Activated T-cell treated with anti-CD3 and anti-CD28 coated beads, Interleukin-2, amount 50 U/mL, for 72 hours (primary cell): ENCODE measurements at regions not wholly inside any gene's neighbourhood (a gene's known extent, or its start where the extent isn't known, plus 50 kb on each side); places are given as distances from the start of the nearest gene placed in this dataset.
"Not testable (repeated sequence)": the region's sequence is repeated elsewhere in the genome, so short reads cannot be mapped to it uniquely, and the experiment has no call there.

Source experiments
- ATAC-seq, 2 donors: fragments of 150-1000 bp; cut with Tn5 transposase; replicated peaks in 1 of 2; 2 replicates each; pipeline ENCODE4 v1.10.0; 2021; ENCODE audit warnings: moderate library complexity in 2 of 2, mild to moderate bottlenecking in 1 of 2
- DNase-seq, 2 donors: peaks; one replicate each; pipeline ENCODE4 v3.0.0; 2021 to 2022; ENCODE audit warnings: mixed read lengths in 1 of 2
- H3K27ac Mint-ChIP-seq: one replicate; pipeline ENCODE4 v1.8.0; 2022; ENCODE audit warnings: mild to moderate bottlenecking, moderate library complexity, mixed read lengths
- H3K27me3 Mint-ChIP-seq: one replicate; pipeline ENCODE4 v1.8.0; 2022; ENCODE audit warnings: low read depth, mixed read lengths
- H3K36me3 Mint-ChIP-seq, 2 donors: one replicate each; pipeline ENCODE4 v1.8.0; 2022; ENCODE audit warnings: mixed read lengths in 2 of 2, mild to moderate bottlenecking in 1 of 2; ENCODE audit not compliant: insufficient read depth in 2 of 2
- H3K4me1 Mint-ChIP-seq: one replicate; pipeline ENCODE4 v1.8.0; 2022; ENCODE audit warnings: low read depth, mixed read lengths
- H3K4me3 Mint-ChIP-seq, 2 donors: one replicate each; pipeline ENCODE4 v1.8.0; 2022; ENCODE audit warnings: mild to moderate bottlenecking in 2 of 2, mixed read lengths in 2 of 2, moderate library complexity in 2 of 2
- H3K9me3 Mint-ChIP-seq, 2 donors: one replicate each; pipeline ENCODE4 v1.8.0; 2022; ENCODE audit warnings: mixed read lengths in 2 of 2

- no peaks in the 10 kb centered on the region for H3K27me3 Mint-ChIP-seq
- no peaks in the 10 kb centered on the region for H3K4me1 Mint-ChIP-seq
- DNase-seq, result no peak
- H3K9me3 Mint-ChIP-seq, result peaks cover 0 to 3% of the 10 kb centered on the region in 2 donors
- no peaks in the 10 kb centered on the region for H3K36me3 Mint-ChIP-seq
- H3K4me3 Mint-ChIP-seq, result no peak overlapping the region
- no peak for ATAC-seq
- H3K27ac Mint-ChIP-seq, result no peak overlapping the region
These were observed 511.0 kb upstream of the KLHL4 start for GRCh38 chrX:87006561-87006960.

GRCh38 chrX:87017210-87017609, 500.4 kb upstream of the KLHL4 start:
- DNase-seq, result no peak
- no peak for ATAC-seq
- H3K4me1 Mint-ChIP-seq, result no peaks in the 10 kb centered on the region
- peaks cover 0 to 4% of the 10 kb centered on the region in 2 donors for H3K9me3 Mint-ChIP-seq
- H3K4me3 Mint-ChIP-seq, result no peak overlapping the region
- H3K27me3 Mint-ChIP-seq, result no peaks in the 10 kb centered on the region
- peaks cover 0 to 2% of the 10 kb centered on the region in 2 donors for H3K36me3 Mint-ChIP-seq
- H3K27ac Mint-ChIP-seq, result no peak overlapping the region

GRCh38 chrX:87033115-87033514, 484.5 kb upstream of the KLHL4 start:
- H3K27me3 Mint-ChIP-seq, DNase-seq, H3K4me3 Mint-ChIP-seq, ATAC-seq, H3K9me3 Mint-ChIP-seq, H3K27ac Mint-ChIP-seq, H3K36me3 Mint-ChIP-seq, H3K4me1 Mint-ChIP-seq: not testable (repeated sequence)

GRCh38 chrX:87045352-87045751, 472.2 kb upstream of the KLHL4 start:
- Mint-ChIP-seq H3K36me3 (no peaks in the 10 kb centered on the region), H3K4me1 (no peaks in the 10 kb centered on the region), H3K27me3 (peaks cover 6% of the 10 kb centered on the region), H3K27ac (no peak overlapping the region), H3K4me3 (no peak overlapping the region), H3K9me3 (peaks cover 4 to 5% of the 10 kb centered on the region in 2 donors)
- DNase-seq (no peak), ATAC-seq (no peak)

GRCh38 chrX:87049567-87049966, 468.0 kb upstream of the KLHL4 start:
- no peaks in the 10 kb centered on the region for H3K36me3 Mint-ChIP-seq
- no peak overlapping the region for H3K27ac Mint-ChIP-seq
- H3K27me3 Mint-ChIP-seq, result peaks cover 6% of the 10 kb centered on the region
- no peak for ATAC-seq
- DNase-seq, result no peak
- no peak overlapping the region for H3K4me3 Mint-ChIP-seq
- H3K4me1 Mint-ChIP-seq, result no peaks in the 10 kb centered on the region
- peaks cover 4 to 5% of the 10 kb centered on the region in 2 donors for H3K9me3 Mint-ChIP-seq

GRCh38 chrX:87063642-87064041, 454.0 kb upstream of the KLHL4 start:
- Mint-ChIP-seq H3K36me3 (no peaks in the 10 kb centered on the region), H3K27me3 (peaks cover 9% of the 10 kb centered on the region), H3K9me3 (peaks cover 0 to under 1% of the 10 kb centered on the region in 2 donors), H3K4me3 (no peak overlapping the region), H3K4me1 (no peaks in the 10 kb centered on the region), H3K27ac (no peak overlapping the region)
- no peak for ATAC-seq
- no peak for DNase-seq

- DNase-seq, result no peak
- Mint-ChIP-seq H3K4me3 (no peak overlapping the region), H3K27me3 (peaks cover 9% of the 10 kb centered on the region), H3K4me1 (no peaks in the 10 kb centered on the region), H3K36me3 (no peaks in the 10 kb centered on the region), H3K9me3 (peaks cover 0 to 3% of the 10 kb centered on the region in 2 donors), H3K27ac (no peak overlapping the region)
- no peak for ATAC-seq
These were observed 453.1 kb upstream of the KLHL4 start for GRCh38 chrX:87064502-87064901.

GRCh38 chrX:87067795-87068369, 449.7 kb upstream of the KLHL4 start:
- peaks cover 0 to 2% of the 10 kb centered on the region in 2 donors for H3K36me3 Mint-ChIP-seq
- DNase-seq (no peak), ATAC-seq (no peak)
- no peak overlapping the region for H3K27ac Mint-ChIP-seq
- H3K4me1 Mint-ChIP-seq, result no peaks in the 10 kb centered on the region
- peaks cover 9% of the 10 kb centered on the region for H3K27me3 Mint-ChIP-seq
- no peak overlapping the region for H3K4me3 Mint-ChIP-seq
- peaks cover 3% of the 10 kb centered on the region in 2 donors for H3K9me3 Mint-ChIP-seq

GRCh38 chrX:87078231-87078630, 439.4 kb upstream of the KLHL4 start:
- Mint-ChIP-seq H3K36me3 (no peaks in the 10 kb centered on the region), H3K27me3 (no peaks in the 10 kb centered on the region), H3K4me3 (no peak overlapping the region), H3K4me1 (no peaks in the 10 kb centered on the region), H3K27ac (no peak overlapping the region), H3K9me3 (peaks cover 0 to 1% of the 10 kb centered on the region in 2 donors)
- ATAC-seq, result no peak
- no peak for DNase-seq

- Mint-ChIP-seq H3K9me3 (peaks cover 0 to 7% of the 10 kb centered on the region in 2 donors), H3K4me1 (no peaks in the 10 kb centered on the region), H3K4me3 (no peak overlapping the region), H3K27me3 (peaks cover 9% of the 10 kb centered on the region), H3K27ac (no peak overlapping the region), H3K36me3 (no peaks in the 10 kb centered on the region)
- ATAC-seq, result no peak
- no peak for DNase-seq
These were observed 419.1 kb upstream of the KLHL4 start for GRCh38 chrX:87098477-87098876.

- H3K4me3 Mint-ChIP-seq, result no peak overlapping the region
- ATAC-seq (no peak), DNase-seq (no peak)
- H3K9me3 Mint-ChIP-seq, result peaks cover 0 to 5% of the 10 kb centered on the region in 2 donors
- no peaks in the 10 kb centered on the region for H3K27me3 Mint-ChIP-seq
- H3K36me3 Mint-ChIP-seq, result no peaks in the 10 kb centered on the region
- no peaks in the 10 kb centered on the region for H3K4me1 Mint-ChIP-seq
- no peak overlapping the region for H3K27ac Mint-ChIP-seq
These were observed 412.5 kb upstream of the KLHL4 start for GRCh38 chrX:87105131-87105530.

- Mint-ChIP-seq H3K9me3 (peaks cover 2 to 7% of the 10 kb centered on the region in 2 donors), H3K4me1 (no peaks in the 10 kb centered on the region), H3K27me3 (no peaks in the 10 kb centered on the region), H3K27ac (no peak overlapping the region), H3K4me3 (no peak overlapping the region), H3K36me3 (peaks cover 2 to 3% of the 10 kb centered on the region in 2 donors)
- ATAC-seq, result no peak
- no peak for DNase-seq
These were observed 407.5 kb upstream of the KLHL4 start for GRCh38 chrX:87110142-87110541.

GRCh38 chrX:87140800-87141483, 376.7 kb upstream of the KLHL4 start:
- no peaks in the 10 kb centered on the region for H3K36me3 Mint-ChIP-seq
- no peaks in the 10 kb centered on the region for H3K9me3 Mint-ChIP-seq
- no peaks in the 10 kb centered on the region for H3K4me1 Mint-ChIP-seq
- no peak overlapping the region for H3K4me3 Mint-ChIP-seq
- H3K27ac Mint-ChIP-seq, result no peak overlapping the region
- ATAC-seq, result no peak
- DNase-seq, result no peak
- peaks cover 7% of the 10 kb centered on the region for H3K27me3 Mint-ChIP-seq
